PC-9 (cell line): ENCODE measurements at regions not wholly inside any gene's neighbourhood (a gene's known extent, or its start where the extent isn't known, plus 50 kb on each side); places are given as distances from the start of the nearest gene placed in this dataset.

Experiments used
- EZH2 ChIP-seq: fragments of 200-600 bp; sonication (generic); IDR thresholded peaks from 2 replicates; pipeline ENCODE4 v1.8.0; 2017; ENCODE audit warnings: antibody characterized with exemption, low read depth
- TF ChIP-seq, protein P1 (sequence below): fragments of 200-600 bp; sonication (generic); conservative IDR thresholded peaks from 2 replicates; pipeline ENCODE4 v1.6.1; 2017; ENCODE audit warnings: mixed run types, antibody characterized with exemption, mild to moderate bottlenecking, moderate library complexity

DNA sequence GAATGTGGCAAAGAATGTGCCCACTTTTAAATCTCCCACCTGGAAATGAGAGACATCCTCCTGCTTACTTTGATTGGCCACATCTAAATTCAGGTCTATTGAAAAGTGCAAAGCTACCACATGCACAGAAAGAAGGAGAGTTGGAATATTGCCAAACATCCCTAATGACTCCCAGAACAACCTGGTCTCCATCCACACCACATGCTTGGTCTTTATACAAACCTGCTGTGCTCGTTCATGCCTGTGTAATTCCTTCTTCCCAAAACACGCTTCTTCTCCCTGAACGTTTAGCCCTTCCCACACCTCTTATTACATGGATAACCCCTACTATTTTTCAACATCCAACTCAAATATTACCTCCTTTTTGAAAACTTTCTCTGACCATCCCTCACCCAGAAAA, 66.2 kb upstream of the BCL2L14 start:
- TF ChIP-seq, protein P1, sequence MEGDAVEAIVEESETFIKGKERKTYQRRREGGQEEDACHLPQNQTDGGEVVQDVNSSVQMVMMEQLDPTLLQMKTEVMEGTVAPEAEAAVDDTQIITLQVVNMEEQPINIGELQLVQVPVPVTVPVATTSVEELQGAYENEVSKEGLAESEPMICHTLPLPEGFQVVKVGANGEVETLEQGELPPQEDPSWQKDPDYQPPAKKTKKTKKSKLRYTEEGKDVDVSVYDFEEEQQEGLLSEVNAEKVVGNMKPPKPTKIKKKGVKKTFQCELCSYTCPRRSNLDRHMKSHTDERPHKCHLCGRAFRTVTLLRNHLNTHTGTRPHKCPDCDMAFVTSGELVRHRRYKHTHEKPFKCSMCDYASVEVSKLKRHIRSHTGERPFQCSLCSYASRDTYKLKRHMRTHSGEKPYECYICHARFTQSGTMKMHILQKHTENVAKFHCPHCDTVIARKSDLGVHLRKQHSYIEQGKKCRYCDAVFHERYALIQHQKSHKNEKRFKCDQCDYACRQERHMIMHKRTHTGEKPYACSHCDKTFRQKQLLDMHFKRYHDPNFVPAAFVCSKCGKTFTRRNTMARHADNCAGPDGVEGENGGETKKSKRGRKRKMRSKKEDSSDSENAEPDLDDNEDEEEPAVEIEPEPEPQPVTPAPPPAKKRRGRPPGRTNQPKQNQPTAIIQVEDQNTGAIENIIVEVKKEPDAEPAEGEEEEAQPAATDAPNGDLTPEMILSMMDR: no peak
- no peak for TF ChIP-seq EZH2
